GM10266 (cell line): ENCODE measurements at regions not wholly inside any gene's neighbourhood (a gene's known extent, or its start where the extent isn't known, plus 50 kb on each side); places are given as distances from the start of the nearest gene placed in this dataset.

Source experiments
- DNase-seq: peaks from one replicate; pipeline ENCODE4 v3.0.0; 2012; ENCODE audit errors: extremely low spot score
- TF ChIP-seq, protein P1 (sequence below): IDR thresholded peaks from 2 replicates; pipeline ENCODE4 v1.5.1; 2012; ENCODE audit warnings: mild to moderate bottlenecking, low read depth; ENCODE audit not compliant: control insufficient read depth, insufficient read depth; ENCODE audit errors: missing control alignments

DNA sequence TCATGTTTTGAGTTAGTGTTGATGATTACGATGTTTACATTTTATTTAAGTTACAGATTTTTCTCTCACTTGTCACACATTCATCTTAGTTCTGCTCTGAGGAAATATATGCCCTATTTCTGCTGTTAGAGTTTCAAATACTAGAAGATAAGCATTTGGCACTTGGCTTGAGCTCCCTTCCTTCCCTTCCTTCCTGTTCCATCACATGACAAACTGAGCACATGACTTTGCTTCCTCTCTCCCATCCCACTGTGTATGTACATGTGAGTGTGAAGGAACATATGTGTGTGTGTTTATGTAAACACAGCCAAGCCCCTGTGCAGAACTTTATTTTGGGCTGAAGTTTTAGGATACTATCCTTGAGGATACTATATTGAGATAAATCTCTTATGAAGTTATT is 795.9 kb upstream of the IGFBP3 start:
- TF ChIP-seq, protein P1, sequence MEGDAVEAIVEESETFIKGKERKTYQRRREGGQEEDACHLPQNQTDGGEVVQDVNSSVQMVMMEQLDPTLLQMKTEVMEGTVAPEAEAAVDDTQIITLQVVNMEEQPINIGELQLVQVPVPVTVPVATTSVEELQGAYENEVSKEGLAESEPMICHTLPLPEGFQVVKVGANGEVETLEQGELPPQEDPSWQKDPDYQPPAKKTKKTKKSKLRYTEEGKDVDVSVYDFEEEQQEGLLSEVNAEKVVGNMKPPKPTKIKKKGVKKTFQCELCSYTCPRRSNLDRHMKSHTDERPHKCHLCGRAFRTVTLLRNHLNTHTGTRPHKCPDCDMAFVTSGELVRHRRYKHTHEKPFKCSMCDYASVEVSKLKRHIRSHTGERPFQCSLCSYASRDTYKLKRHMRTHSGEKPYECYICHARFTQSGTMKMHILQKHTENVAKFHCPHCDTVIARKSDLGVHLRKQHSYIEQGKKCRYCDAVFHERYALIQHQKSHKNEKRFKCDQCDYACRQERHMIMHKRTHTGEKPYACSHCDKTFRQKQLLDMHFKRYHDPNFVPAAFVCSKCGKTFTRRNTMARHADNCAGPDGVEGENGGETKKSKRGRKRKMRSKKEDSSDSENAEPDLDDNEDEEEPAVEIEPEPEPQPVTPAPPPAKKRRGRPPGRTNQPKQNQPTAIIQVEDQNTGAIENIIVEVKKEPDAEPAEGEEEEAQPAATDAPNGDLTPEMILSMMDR = no peak
- DNase-seq = no peak

DNA sequence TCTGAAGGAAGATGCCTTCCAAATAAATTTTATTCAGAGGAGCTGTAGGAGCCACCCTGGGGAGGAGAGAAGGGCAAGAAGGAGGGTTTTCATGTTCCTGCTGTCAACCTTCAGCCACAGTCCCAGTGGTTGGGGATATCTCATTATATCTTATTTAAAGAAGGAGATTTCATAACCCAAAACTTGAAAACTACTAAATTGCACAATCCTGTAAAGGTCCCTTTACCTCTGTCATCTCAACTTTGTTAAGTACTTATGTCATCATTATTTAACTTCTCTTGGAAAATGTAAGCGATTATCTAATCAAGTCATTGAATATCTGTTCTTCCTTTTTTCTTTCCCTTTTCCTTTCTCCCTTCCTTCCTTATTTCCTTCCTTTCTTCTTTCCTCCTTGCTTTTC is 794.5 kb upstream of the IGFBP3 start:
- no peak for DNase-seq
- TF ChIP-seq, protein P1 = no peak

DNA sequence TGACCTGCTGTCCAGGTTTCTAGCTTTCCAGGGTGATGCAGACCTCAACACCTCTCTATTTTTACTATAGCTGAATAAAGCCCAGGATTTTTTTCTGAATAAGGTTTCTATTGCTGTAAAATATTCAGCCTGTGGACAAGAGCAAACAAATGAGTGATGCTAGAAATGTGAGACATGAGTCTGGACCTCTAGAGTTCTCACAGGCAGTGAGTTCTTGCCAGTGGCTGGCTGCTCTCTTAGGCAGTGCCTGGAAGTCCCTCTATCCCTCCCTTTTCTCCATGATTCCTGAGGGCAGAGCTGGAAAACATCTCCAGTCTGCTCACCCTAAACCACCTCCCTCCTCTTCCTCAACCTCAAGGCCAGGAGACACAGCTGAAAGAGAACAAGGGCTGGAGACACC is 793.8 kb upstream of the IGFBP3 start:
- TF ChIP-seq, protein P1 = no peak
- DNase-seq = no peak

DNA sequence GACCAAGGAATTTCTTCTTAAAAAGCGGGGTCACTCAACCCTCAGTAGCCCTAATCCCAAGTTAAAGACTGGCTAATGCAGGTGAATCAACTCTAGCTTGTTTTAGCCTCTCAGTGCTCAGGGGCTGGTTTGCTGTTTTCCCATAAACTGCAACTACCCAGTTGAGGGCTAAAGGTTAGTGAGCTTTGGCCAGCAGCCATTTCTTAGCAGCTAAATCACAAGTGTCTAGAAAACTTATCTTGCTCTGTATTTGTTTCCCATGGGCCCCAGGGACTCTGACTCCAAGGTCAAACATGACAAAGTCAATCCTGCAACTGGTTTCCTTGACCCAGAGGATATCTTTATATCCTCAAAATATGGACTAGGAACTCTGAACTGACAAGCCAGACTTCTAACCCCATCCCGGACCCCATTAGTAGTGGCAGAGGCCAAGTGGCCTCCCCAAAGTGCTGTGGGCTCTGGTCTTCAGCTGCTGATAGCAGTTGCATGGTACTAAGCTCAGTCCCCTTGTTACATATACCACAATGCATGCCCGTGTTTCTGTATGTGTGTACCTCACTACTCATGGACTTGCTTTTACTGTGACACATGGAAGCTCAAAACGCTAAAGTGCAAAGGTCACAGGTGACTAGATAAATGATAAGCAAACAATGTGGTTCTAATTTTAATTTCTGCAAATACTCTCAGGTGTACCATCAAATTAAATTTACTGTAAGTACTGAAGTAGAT is 793.0 kb upstream of the IGFBP3 start:
- DNase-seq = no peak
- TF ChIP-seq, protein P1 = no peak

DNA sequence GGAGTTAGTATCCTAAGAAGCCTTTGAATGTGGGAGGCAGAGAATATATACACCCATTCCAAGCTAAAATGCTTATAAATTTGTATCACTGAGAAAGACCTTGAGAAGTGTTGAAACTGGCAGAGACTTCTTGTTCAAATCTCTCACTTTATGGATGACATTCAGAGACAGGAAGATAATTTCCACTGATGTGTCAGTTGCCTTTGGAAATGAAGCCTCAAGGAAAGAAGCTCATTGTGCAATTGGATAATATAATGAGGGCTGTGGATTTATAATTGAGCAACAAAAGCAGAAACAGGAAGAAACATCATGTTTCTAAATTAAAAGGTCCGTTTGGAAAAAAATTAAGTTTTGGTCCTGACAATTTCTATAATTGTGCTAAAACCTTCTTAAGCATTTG is 789.9 kb upstream of the IGFBP3 start:
- DNase-seq = no peak
- TF ChIP-seq, protein P1 = no peak

DNA sequence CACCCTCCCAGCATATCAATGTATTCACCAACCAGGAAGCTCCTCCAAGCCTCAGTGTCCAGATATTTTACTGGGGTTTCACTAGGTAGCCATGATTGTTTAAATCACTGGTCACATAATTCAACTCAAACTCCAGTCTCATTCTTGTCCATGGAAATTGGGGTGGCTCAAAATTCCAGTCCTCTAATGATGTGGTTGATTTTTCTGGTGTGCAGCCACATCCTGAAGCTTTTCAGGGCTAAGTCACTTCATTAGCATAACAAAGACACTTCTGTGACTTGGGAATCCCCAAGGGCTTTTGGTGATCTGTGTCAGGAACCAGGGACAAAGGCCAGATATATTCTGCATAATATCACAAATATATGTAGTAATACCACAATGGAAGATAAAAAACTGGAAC is 786.9 kb upstream of the IGFBP3 start:
- DNase-seq = no peak
- TF ChIP-seq, protein P1 = no peak

DNA sequence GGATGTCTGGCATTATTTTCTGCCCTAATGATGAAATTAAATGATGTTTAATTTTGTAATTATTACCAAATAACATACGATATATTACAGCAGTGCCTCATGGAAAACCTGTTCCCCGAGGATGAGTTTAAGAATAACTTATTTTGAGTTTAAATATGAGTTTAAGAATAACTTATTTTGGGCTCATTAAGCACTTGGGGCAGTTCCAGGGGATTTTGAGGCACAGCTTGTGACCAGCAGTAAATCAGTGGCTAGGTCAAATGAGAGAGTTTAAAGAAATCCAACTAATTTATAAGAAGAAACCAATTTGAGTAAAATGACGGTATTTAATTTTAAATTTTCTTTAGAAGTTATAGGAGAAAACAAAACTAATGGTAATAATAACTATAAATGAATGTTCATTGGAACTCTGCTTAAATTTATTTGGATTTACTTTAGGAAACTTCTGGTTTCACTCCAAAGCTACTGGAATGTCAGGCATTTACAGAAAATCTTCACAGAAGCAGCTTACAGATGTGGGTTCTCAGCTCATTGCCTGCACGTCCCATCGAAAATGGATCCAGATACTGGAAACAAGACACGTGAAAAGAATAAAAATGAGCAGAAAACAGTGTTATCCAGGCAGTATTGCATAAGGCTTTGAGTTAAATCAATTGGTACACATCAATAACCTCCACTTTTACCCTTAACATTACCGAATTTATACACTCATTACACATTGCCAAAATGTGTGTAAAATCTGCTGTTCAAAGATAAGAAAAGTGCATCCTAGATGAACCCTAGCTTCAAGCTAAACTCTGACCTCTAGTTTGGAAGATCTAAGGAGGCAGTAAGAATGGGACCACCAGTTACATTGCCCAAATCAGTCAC is 784.5 kb upstream of the IGFBP3 start:
- TF ChIP-seq, protein P1 = no peak
- DNase-seq = no peak
